ENCODE measurements at regions not wholly inside any gene's neighbourhood (a gene's known extent, or its start where the extent isn't known, plus 50 kb on each side); places are given as distances from the start of the nearest gene placed in this dataset.
"Not testable (repeated sequence)": the region's sequence is repeated elsewhere in the genome, so short reads cannot be mapped to it uniquely, and the experiment has no call there.

DNA sequence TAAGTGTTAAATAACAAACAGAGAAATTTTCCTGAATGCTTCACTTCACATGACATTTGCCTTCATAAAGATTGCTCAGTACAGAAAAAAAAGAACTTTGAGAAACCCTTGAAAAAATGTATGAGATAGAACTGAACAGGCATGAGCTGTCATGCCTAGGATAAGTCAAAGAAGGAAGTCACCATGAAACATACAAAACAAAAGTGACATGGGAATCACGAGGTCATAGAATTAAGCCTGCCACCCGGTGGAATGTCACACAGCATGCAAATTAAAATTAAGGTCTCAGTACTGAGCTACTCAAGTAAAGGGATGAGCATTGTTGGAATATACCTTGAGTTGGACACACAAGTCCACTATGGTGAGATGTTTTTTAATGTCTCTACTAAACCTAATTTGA lies 652.5 kb upstream of the NECTIN3 start:
- DNase-seq = no peak

DNA sequence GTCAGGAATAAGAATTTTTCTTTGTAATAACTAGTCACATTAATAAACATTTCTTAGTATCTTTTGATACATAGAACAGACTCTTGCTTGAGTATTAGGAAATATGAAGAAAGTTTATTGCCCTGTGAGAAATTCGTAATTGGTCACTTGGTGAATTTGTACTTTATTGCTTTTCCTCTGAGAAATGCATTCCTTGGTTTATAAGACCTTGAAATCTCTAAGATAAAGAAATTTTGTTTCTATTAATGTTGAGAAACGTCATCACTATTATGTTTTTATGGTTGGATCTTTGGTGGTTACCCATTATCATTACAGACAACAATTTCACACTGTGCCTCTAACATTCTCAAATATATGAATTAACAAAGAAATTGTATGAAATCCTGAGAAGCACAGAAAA lies 652.0 kb upstream of the NECTIN3 start:
- DNase-seq = no peak

DNA sequence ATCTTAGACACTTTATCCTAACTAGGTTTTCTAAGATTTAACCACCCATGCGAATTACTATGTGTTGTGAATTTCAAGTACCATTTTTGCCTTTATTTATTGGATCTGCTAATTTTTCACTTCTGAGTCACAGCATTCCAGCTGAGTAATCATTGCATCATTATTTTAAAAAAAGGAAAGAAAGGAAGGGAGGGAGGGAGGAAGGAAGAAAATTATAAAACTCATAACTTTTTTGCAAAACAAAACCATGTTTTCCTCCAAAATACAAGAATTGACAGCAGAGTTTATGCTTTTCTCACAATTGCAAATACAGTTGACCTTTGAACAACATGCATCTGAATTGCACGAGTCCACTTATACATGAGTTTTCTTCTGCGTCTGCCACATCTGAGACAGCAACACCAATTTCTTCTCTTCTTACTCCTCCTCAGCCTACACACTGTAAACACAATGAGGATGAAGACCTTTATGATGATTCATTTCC lies 651.4 kb upstream of the NECTIN3 start:
- DNase-seq = no peak

- no peak for DNase-seq
Observed at GRCh38 chr3:110423276-110423675, 648.3 kb upstream of the NECTIN3 start.

GRCh38 chr3:110430146-110430545 lies 641.5 kb upstream of the NECTIN3 start:
- DNase-seq = no peak

GRCh38 chr3:110436209-110436608 lies 635.4 kb upstream of the NECTIN3 start:
- no peak for DNase-seq

GRCh38 chr3:110440066-110440653 lies 631.5 kb upstream of the NECTIN3 start:
- DNase-seq = not testable (repeated sequence)

DNA sequence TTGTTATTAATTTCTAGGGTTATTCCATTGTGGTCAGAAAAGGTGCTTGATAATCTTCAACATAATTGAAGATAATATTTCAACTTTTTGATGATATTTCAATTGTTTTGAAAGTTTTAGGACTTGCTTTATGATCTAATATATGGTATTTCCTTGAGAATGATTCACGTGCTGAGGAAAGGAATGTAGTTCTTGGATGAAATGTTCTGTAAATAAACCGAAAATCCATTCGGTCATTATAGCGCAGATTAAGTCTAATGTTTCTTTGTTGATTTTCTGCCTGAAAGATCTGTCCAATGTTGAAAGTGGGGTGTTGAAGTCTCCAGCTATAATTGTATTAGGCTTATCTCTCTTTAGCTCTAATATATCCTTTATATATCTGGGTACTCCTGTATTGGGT lies 617.5 kb upstream of the NECTIN3 start:
- no peak for DNase-seq

DNA sequence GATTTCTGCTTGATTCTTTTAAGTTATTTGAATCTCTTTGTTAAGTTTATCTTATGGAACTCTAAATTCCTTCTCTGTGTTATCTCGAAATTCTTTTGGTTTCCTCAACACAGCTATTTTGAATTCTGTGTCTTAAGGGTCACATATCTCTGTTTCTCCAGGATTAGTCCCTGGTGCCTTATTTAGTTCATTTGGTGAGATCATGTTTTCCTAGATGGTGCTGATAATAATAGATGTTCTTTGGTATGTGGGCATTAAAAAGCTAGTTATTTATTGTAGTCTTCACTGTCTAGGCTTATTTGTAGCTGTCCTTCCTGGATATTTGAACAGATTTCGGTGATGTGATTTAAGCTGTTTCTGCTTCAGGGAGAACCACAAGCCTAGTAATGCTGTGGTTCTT lies 615.6 kb upstream of the NECTIN3 start:
- no peak for DNase-seq

DNA sequence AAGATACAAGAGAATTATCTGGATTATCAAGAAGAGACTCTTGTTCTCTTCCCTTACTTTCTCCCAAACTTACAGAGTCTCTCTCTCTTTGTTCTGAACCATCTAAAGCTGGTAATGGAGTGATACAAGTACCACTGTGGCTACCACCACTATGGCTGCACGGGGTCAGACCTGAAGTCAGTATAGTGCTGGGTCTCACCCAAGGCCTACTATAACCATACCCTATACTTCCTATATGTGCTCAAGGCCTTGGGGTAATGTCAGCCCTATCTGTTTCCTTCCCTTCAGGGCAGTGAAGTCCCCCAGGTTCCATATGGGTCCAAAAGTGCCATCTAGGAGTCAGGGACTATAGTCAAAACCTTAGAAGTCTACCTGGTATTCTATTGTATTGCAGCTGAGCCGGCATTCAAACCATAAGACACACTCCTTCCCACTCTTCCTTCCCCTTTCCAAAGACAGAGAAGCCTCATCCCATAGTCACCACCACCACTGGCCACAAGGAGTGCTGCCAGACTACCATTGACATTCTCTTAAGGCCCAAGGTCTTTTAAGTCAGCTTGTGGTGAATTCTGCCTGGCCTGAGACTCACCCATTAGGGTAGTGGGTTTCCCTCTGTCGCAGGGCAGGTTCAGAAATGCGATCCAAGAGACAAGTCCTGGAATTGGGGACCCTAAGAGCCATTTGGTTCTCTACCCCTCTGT lies 615.0 kb upstream of the NECTIN3 start:
- no peak for DNase-seq

DNA sequence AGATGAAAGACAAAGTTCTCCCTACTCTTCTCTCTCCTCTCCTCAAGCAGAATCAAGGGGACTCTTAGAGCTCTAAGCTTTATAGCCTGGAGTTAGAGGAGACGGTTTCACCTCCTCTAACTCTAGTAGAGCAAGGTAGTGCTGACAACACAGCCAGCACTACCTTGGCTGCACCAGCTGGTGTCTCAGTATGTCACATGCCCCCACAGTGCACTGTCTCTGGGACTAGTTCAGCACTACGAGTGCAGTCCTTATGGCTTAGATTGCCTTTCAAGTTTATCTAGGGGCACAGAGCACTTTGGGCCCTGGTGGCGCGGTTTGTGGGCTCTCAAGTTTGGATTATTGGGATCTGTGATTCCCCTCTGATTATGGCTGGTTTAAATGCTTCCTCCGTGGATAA lies 614.1 kb upstream of the NECTIN3 start:
- no peak for DNase-seq

DNA sequence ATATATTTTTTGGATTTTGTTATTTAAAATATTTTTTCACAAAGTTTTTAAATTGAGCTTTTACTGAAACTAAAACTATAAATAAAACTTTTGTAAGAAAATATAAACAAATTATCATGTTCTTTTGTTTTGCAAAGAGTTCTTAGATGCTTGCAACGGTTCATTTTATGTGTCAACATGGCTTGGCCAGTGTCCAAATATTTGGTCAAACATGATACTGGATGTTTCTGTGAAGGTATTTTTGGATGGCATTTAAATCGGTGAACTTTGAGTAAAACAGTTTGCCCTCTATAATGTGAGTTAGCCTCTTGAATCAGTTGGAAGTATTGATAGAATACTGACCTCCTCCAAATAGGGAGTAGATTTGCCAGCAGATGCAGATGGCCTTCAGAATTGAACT lies 612.6 kb upstream of the NECTIN3 start:
- DNase-seq = no peak

DNA sequence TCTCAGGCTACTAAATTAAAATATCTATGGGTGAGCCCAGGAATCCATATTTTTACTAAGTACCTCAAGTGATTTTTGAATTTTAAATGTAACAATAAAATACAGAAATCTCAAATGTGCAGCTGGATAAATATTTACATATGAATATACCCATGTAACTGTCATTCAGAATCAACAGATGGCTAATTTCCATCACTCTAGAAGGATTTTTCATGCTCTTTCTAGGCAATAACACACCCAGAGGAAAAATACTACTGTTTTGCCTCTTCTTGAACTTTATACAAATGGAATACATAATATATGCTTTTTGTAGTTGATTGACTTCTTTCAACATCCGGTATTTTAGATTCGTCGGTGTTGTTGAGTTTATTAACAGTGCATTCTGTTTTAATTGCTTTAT lies 601.3 kb upstream of the NECTIN3 start:
- no peak for DNase-seq

DNA sequence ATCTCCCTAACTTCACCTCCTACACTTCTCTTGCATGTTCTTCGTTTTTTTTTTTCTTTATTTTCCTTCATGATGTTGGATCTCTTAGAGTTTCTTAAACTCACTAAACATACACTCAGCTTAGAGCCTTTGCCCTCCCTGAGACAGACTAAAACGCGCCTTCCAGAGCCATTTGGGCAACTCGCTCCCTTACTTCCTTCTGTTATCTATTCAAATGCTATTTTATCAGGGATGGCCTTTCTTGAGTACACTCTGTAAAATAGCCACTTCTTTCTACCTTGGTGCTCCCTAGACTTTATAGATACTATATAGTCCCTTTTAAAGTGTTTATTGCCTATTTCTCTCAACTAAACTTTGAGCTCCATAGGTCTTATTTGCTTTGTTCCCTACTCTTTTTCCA lies 598.2 kb upstream of the NECTIN3 start:
- no peak for DNase-seq

DNA sequence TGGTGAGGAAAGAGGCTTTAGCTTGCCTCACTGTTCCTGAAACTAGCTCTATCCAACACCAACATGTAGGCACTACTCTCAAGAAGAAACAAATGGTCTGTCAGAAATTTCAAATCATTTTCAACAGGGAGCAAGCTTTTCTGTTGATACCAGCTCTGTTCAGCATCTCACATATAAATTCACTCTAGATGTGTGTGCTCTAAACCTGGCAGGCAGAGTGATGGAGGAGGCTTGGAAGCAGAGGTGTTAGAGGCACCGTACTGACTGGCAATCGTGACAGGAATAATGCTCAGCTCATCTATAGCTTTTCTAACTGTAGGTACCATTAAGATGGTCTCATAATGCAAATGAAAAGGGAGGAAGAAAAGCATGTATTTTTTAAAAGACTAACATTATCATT lies 597.2 kb upstream of the NECTIN3 start:
- DNase-seq = no peak

- no peak for DNase-seq
Observed at GRCh38 chr3:110478377-110479054, 593.1 kb upstream of the NECTIN3 start.

DNA sequence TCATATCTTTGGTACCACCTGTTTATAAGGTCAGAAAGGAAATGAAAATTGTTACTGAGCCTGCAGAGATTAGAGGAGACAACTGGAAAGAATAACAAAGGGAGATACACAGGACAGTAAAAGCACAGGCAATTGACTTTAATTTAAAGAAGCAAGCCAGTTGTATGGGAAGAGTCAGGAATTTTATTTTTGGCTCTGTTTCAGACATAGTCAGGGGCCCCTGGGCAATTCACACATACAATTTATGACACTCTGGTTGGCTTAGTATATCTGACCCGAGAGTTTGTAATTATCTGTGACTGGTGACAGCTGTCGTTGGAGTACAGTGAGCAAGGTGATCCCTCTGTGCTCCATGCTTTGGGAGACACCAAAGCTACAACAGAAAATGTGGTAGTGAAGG lies 591.9 kb upstream of the NECTIN3 start:
- no peak for DNase-seq

GRCh38 chr3:110485389-110485788 lies 586.2 kb upstream of the NECTIN3 start:
- no peak for DNase-seq

DNA sequence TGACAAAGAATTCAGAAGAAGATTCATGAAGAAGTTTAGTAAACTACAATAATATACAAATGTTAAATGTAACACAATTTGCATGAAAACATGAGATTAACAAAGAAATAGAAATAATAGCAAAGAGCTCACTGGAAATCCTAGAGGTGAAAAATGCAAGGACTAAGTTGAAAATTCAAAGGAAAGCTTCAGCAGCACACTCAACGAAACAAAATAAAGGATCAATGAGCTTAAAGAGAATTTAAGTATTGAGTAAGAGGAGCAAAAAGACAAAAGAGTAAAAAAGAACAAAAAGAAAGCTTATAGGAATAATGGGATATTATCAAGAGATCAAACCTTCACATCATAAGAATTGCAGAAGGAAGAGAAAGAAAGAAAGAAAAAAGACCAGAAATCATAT lies 583.8 kb upstream of the NECTIN3 start:
- no peak for DNase-seq

DNA sequence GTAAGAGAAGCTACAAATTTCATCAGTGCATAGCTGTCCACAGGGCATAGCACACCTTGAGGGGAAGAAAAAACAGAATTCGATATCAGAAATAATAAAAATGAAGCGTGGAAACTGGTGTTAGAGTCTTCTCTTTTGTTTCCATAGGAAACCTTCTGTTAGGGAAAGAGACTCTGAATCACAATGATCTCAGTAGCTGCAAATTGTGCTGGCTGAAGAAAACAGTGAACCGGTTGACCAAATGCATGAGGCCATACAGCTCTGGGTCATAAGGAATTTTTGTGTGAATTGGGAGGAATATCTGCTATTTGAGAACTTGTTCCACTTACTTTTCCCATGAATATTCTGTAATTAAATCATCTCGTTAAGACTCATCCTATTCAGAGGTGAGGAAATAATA lies 580.2 kb upstream of the NECTIN3 start:
- DNase-seq = no peak

- no peak for DNase-seq
Observed at GRCh38 chr3:110492876-110493275, 578.7 kb upstream of the NECTIN3 start.

- DNase-seq = no peak
Observed at GRCh38 chr3:110493438-110494092, 578.1 kb upstream of the NECTIN3 start.

DNA sequence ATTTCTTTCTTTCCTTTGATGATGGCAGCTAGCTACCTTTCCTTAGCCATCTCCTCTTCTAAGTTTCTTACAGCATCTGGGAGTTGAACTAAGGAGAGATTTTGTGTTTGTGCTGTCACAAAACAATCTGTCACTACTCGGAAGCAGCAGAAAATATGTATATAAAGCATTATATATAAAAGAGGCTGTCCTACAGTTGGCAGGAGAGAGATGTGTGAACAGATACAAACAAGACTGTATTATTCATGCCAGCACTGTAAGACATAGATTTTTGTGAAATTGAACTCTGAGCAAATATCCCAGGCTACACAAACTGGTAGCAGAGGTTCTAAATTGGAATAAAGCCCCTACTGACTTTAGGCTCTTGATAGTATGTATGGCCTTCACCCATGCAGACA lies 577.5 kb upstream of the NECTIN3 start:
- no peak for DNase-seq

GRCh38 chr3:110494728-110495127 lies 576.9 kb upstream of the NECTIN3 start:
- DNase-seq = no peak

All from CD4-positive, alpha-beta T cell treated with Interleukin-1 beta for 1 hour (primary cell).